Spleen (tissue), 11 donors: ENCODE measurements at regions not wholly inside any gene's neighbourhood (a gene's known extent, or its start where the extent isn't known, plus 50 kb on each side); places are given as distances from the start of the nearest gene placed in this dataset.

ENCODE experiments used
- DNase-seq: peaks from one replicate; pipeline ENCODE4 v3.0.0-alpha.2; 2020
- H3K27ac ChIP-seq, 8 donors: fragments of 200-600 bp; sonication (generic) in 7 of 8; 1 replicate in 4 of 8; 2 replicates in 4 of 8; pipeline versions ENCODE4 v1.5.0 to v1.8.0; 2016 to 2021; ENCODE audit warnings: inconsistent platforms in 4 of 8, mild to moderate bottlenecking in 4 of 8, moderate library complexity in 1 of 8
- H3K27me3 ChIP-seq, 7 donors: fragments of 200-600 bp; sonication (generic) in 6 of 7; replicated peaks in 1 of 7; 1 replicate in 4 of 7; 2 replicates in 3 of 7; pipeline versions ENCODE4 v1.5.0 to v1.8.0; 2016 to 2021; ENCODE audit warnings: inconsistent platforms in 3 of 7, mild to moderate bottlenecking in 1 of 7
- H3K36me3 ChIP-seq, 6 donors: fragments of 200-600 bp; sonication (generic) in 5 of 6; 1 replicate in 4 of 6; 2 replicates in 2 of 6; pipeline versions ENCODE4 v1.5.0 to v1.8.0; 2016 to 2021; ENCODE audit warnings: inconsistent platforms in 2 of 6
- H3K4me1 ChIP-seq, 6 donors: fragments of 200-600 bp; sonication (generic) in 5 of 6; 1 replicate in 3 of 6; 2 replicates in 3 of 6; pipeline versions ENCODE4 v1.5.0 to v1.8.0; 2016 to 2021; ENCODE audit warnings: inconsistent platforms in 3 of 6
- H3K4me3 ChIP-seq, 8 donors: fragments of 200-600 bp; sonication (generic) in 7 of 8; 1 replicate in 4 of 8; 2 replicates in 4 of 8; pipeline versions ENCODE4 v1.5.0 to v1.8.0; 2016 to 2021; ENCODE audit warnings: inconsistent platforms in 4 of 8, mild to moderate bottlenecking in 4 of 8, moderate library complexity in 2 of 8
- H3K9me3 ChIP-seq, 8 donors: fragments of 200-600 bp; sonication (generic) in 7 of 8; 1 replicate in 4 of 8; 2 replicates in 4 of 8; pipeline versions ENCODE4 v1.5.0 to v1.8.0; 2016 to 2021; ENCODE audit warnings: inconsistent platforms in 4 of 8
- CTCF ChIP-seq, 11 experiments: fragments of 200-600 bp in 7 of 11; fragments of 450-650 bp in 4 of 11; sonication (generic) in 4 of 11; IDR thresholded peaks in 8 of 11; conservative IDR thresholded peaks in 3 of 11; 1 replicate in 7 of 11; 2 replicates in 4 of 11; pipeline versions ENCODE4 v1.4.0 to v1.8.0; 2016 to 2021; ENCODE audit warnings: antibody characterized with exemption in 11 of 11, inconsistent platforms in 4 of 11, mild to moderate bottlenecking in 1 of 11
- POLR2A ChIP-seq, 3 donors: fragments of 450-650 bp; IDR thresholded peaks; one replicate each; pipeline ENCODE4 v1.5.1; 2017; ENCODE audit warnings: antibody characterized with exemption in 3 of 3, mild to moderate bottlenecking in 1 of 3
- POLR2AphosphoS5 ChIP-seq, 3 donors: sonication (generic); formaldehyde crosslinking; IDR thresholded peaks; one replicate each; pipeline ENCODE4 v1.5.1; 2017; ENCODE audit warnings: antibody characterized with exemption in 3 of 3
- WGBS, 5 donors: extraction: QIAGEN DNeasy Blood & Tissue Kit in 3 of 5; methylation state at CpG; one replicate each; pipeline versions ENCODE4 v1.1.5 to v1.1.7; 2013 to 2018; 5-methylcytosine and 5-hydroxymethylcytosine counted together
- intact Hi-C: fragments of 100-400 bp; cut with DNase I; formaldehyde crosslinking; loops from one replicate; pipeline ENCODE4 v1.15.0; 2023; ENCODE audit warnings: low total_unique reads
- donor health status: healthy with polysubstance abuse.
- donor health status: DM: no; HTN: no; CAD: no; lungs with moderate emphysema.
- donor health status: DM: no; HTN: no; CAD: no.
- donor health status: Bipolar disorder and iron deficiency.
- donor health status: healthy.
- donor health status: DM: no; HTN: no; CAD: no.
- donor health status: DM: yes; HTN: yes; CAD: no.

- Histone ChIP-seq H3K4me1 (no peaks in the 10 kb centered on the region), H3K9me3 (no peaks in the 10 kb centered on the region), H3K27me3 (no peaks in the 10 kb centered on the region), H3K27ac (no peak overlapping the region), H3K36me3 (no peaks in the 10 kb centered on the region), H3K4me3 (no peak overlapping the region)
- intact Hi-C loops, result no loop called here
- no peak for DNase-seq
- 49 to 81% (median 72%) methylated on average over 2 of the region's 2 CpGs for WGBS, 5 donors
- TF ChIP-seq POLR2A (IDR thresholded peaks at IDR 0.05), result no peak
- no peak for TF ChIP-seq POLR2AphosphoS5 (IDR thresholded peaks at IDR 0.05)
- TF ChIP-seq CTCF (IDR thresholded peaks at IDR 0.05 in 8 of 11, conservative IDR thresholded peaks at IDR 0.05 in 3 of 11), result no peak
These were observed 353.0 kb downstream of the ADAM29 start for GRCh38 chr4:175271010-175271630.

GRCh38 chr4:175273995-175274753, 356.0 kb downstream of the ADAM29 start:
- no peak for DNase-seq
- 71 to 89% (median 76%) methylated on average over 4 of the region's 4 CpGs for WGBS, 5 donors
- no peaks in the 10 kb centered on the region for H3K27me3 ChIP-seq
- no peak for TF ChIP-seq POLR2AphosphoS5 (IDR thresholded peaks at IDR 0.05)
- intact Hi-C loops, result no loop called here
- H3K9me3 ChIP-seq, result no peaks in the 10 kb centered on the region
- no peak overlapping the region for H3K27ac ChIP-seq
- no peak overlapping the region for H3K4me3 ChIP-seq
- no peaks in the 10 kb centered on the region for H3K4me1 ChIP-seq
- H3K36me3 ChIP-seq, result no peaks in the 10 kb centered on the region

- Histone ChIP-seq H3K36me3 (no peaks in the 10 kb centered on the region), H3K4me3 (no peak overlapping the region), H3K27ac (no peak overlapping the region), H3K4me1 (no peaks in the 10 kb centered on the region), H3K27me3 (no peaks in the 10 kb centered on the region), H3K9me3 (no peaks in the 10 kb centered on the region)
- no peak for DNase-seq
- TF ChIP-seq POLR2A (IDR thresholded peaks at IDR 0.05) (no peak), POLR2AphosphoS5 (IDR thresholded peaks at IDR 0.05) (no peak), CTCF (IDR thresholded peaks at IDR 0.05 in 8 of 11, conservative IDR thresholded peaks at IDR 0.05 in 3 of 11) (no peak)
- intact Hi-C loops, result no loop called here
- 86 to 92% (median 89%) methylated on average over 7 of the region's 7 CpGs for WGBS, 5 donors
These were observed 359.7 kb downstream of the ADAM29 start for GRCh38 chr4:175277816-175278215.

GRCh38 chr4:175280153-175280552, 362.0 kb downstream of the ADAM29 start:
- DNase-seq, result no peak
- intact Hi-C loops, result no loop called here
- Histone ChIP-seq H3K4me1 (no peaks in the 10 kb centered on the region), H3K4me3 (no peak overlapping the region), H3K36me3 (no peaks in the 10 kb centered on the region), H3K27me3 (no peaks in the 10 kb centered on the region), H3K27ac (no peak overlapping the region), H3K9me3 (no peaks in the 10 kb centered on the region)
- no peak for TF ChIP-seq POLR2AphosphoS5 (IDR thresholded peaks at IDR 0.05)
- no peak for TF ChIP-seq CTCF (IDR thresholded peaks at IDR 0.05 in 8 of 11, conservative IDR thresholded peaks at IDR 0.05 in 3 of 11)
- TF ChIP-seq POLR2A (IDR thresholded peaks at IDR 0.05), result no peak
- WGBS, 5 donors, result 79 to 98% (median 89%) methylated on average over 2 of the region's 2 CpGs
